ENCODE measurements at regions not wholly inside any gene's neighbourhood (a gene's known extent, or its start where the extent isn't known, plus 50 kb on each side); places are given as distances from the start of the nearest gene placed in this dataset.
A peak's percentile ranks its signal among the peaks of the same experiment; 100 is the strongest.

DNA sequence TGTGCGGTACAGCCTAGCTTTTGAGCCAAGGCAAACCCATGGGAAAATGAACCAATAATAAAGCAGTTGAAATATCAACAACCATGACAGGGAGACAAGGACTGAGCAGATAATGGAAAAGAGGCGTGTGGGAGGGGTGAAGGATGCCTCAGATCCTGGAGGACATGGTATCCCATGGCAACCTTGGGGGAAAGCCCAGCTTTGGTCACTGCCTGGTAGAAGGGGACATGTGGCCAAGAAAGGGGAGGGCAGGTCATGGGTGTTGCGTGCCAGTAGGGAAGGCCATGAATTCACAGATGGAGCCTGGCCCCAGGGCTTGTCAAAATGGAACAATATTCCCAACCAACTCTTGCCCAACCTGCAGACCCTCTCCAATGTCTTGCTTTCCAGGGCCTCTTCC lies 140.5 kb upstream of the SMAD3 start:
- Histone ChIP-seq H3K27ac (no peak overlapping the region), H3K36me3 (no peaks in the 10 kb centered on the region), H3K27me3 (no peaks in the 10 kb centered on the region), H3K9me3 (ENCODE audit: low read depth) (no peaks in the 10 kb centered on the region), H3K4me1 (ENCODE audit: low read depth) (no peaks in the 10 kb centered on the region), H3K4me3 (no peak overlapping the region)
- no peak for DNase-seq (ENCODE audit: low read depth in 1 of 2, low spot score in 1 of 2)
- TF ChIP-seq, protein P1, sequence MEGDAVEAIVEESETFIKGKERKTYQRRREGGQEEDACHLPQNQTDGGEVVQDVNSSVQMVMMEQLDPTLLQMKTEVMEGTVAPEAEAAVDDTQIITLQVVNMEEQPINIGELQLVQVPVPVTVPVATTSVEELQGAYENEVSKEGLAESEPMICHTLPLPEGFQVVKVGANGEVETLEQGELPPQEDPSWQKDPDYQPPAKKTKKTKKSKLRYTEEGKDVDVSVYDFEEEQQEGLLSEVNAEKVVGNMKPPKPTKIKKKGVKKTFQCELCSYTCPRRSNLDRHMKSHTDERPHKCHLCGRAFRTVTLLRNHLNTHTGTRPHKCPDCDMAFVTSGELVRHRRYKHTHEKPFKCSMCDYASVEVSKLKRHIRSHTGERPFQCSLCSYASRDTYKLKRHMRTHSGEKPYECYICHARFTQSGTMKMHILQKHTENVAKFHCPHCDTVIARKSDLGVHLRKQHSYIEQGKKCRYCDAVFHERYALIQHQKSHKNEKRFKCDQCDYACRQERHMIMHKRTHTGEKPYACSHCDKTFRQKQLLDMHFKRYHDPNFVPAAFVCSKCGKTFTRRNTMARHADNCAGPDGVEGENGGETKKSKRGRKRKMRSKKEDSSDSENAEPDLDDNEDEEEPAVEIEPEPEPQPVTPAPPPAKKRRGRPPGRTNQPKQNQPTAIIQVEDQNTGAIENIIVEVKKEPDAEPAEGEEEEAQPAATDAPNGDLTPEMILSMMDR (IDR thresholded peaks at IDR 0.05; ENCODE audit: low read depth, low read length) = no peak

DNA sequence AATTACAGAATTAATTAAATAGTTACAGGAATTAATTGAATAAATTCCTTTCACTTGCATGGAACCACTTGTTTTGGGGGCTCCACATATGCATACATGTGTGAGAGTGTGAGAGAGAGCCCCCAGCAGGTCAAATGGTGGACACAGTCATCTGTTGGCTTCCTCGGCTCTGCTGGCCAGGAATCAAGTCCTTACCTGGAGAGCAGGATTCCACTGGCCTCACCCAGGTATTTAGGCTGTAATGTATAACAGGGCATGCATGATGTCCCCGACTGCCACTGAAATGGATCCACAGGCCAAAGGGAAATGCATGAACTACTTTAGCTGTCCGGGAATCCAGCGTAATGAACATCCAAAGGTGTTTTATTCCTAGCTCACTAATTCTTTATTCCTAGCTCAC lies 139.7 kb upstream of the SMAD3 start:
- DNase-seq (ENCODE audit: low read depth in 1 of 2, low spot score in 1 of 2) = no peak
- H3K4me3 ChIP-seq = no peak overlapping the region
- no peak overlapping the region for H3K27ac ChIP-seq
- TF ChIP-seq, protein P1 (IDR thresholded peaks at IDR 0.05; ENCODE audit: low read depth, low read length) = no peak
- H3K9me3 ChIP-seq (ENCODE audit: low read depth) = no peaks in the 10 kb centered on the region
- H3K4me1 ChIP-seq (ENCODE audit: low read depth) = no peaks in the 10 kb centered on the region
- H3K36me3 ChIP-seq = no peaks in the 10 kb centered on the region
- H3K27me3 ChIP-seq = no peaks in the 10 kb centered on the region

DNA sequence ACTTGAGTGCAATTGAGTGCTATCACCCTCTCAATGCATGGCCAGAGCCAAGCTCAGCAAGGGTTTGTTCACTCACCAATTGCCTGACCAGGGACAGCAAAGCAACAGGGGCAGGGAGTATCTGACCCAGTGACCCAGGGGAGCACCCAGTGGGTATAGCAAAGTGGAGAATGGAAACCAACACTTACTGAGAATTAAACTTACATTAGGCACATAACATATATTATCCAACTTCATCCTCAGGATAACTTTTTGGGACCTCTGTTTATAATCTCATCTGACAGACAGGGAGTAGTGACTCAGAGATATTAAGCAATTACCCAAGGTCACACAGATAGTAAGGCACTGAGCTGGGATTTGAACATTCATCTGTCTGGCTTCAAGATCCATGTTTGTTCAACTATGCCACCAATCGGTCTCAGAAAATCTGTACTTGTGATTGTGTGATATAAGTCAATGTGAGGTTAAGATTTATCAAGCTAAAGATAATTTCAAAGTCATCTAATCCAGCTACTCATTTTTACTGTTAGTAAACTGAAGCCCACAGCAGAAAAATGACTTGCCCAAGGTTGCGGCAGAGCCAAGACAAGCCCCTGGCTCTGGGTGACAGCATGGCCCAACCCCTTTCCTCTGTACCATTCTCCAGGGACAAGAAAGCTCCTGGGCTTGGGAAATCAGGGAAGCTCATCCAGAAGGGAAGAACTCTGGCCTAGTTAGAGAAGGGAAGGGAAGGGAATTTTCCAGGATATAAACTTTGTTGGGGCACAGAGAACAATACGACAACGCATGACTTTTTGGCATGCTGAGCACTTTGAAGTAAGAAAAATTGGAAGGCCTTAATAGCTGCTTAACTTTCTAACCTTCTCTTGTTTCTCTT lies 138.0 kb upstream of the SMAD3 start:
- Histone ChIP-seq H3K36me3 (no peaks in the 10 kb centered on the region), H3K27me3 (no peaks in the 10 kb centered on the region), H3K9me3 (ENCODE audit: low read depth) (no peaks in the 10 kb centered on the region), H3K27ac (no peak overlapping the region), H3K4me1 (ENCODE audit: low read depth) (peaks cover 5% of the 10 kb centered on the region), H3K4me3 (no peak overlapping the region)
- DNase-seq (ENCODE audit: low read depth in 1 of 2, low spot score in 1 of 2) = peak in 1 of 2 donors; percentile 84
- TF ChIP-seq, protein P1 (IDR thresholded peaks at IDR 0.05; ENCODE audit: low read depth, low read length) = no peak

DNA sequence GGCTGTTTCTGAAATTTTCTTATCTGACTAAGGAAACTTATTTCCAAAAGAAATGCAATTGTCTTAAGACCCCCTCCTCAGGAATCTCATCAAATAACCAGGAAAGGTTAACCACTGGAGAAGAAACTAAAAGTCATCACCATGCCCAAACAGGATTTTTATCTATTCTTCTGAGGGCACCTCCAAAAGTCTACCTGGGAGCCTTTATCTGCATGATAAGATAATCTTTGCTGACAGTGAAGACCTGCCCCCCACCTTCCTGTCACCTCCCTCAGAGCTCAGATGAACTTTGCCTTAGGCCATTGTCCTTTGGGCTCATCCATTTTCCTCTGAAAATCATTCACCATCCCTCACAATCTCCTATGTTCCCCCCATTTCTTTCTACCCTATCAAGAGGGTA lies 137.3 kb upstream of the SMAD3 start:
- H3K4me1 ChIP-seq (ENCODE audit: low read depth) = peaks cover 5% of the 10 kb centered on the region
- no peaks in the 10 kb centered on the region for H3K9me3 ChIP-seq (ENCODE audit: low read depth)
- no peak overlapping the region for H3K4me3 ChIP-seq
- no peak for DNase-seq (ENCODE audit: low read depth in 1 of 2, low spot score in 1 of 2)
- no peak overlapping the region for H3K27ac ChIP-seq
- H3K27me3 ChIP-seq = no peaks in the 10 kb centered on the region
- no peaks in the 10 kb centered on the region for H3K36me3 ChIP-seq
- TF ChIP-seq, protein P1 (IDR thresholded peaks at IDR 0.05; ENCODE audit: low read depth, low read length) = no peak

DNA sequence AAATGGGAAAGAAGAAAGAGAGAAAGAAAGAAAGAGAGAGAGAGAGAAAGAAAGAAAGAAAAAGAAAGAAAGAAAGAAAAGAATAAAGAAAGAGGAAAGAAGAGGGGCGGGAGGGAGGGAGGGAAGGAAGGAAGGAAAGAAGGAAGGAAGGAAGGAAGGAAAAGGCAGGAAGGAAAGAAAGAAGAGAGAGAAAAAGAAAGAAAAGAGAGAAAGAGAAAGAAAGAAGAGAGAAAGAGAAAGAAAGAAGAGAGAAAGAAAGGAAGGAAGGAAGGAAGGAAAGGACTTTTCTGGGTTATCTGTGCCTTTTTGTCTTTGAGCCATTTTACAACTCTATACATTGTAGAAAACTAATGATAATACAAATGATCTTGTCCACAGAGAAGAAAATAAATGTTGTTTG lies 136.6 kb upstream of the SMAD3 start:
- Histone ChIP-seq H3K27ac (no peak overlapping the region), H3K27me3 (no peaks in the 10 kb centered on the region), H3K36me3 (no peaks in the 10 kb centered on the region), H3K4me1 (ENCODE audit: low read depth) (peaks cover 5% of the 10 kb centered on the region), H3K4me3 (no peak overlapping the region), H3K9me3 (ENCODE audit: low read depth) (no peaks in the 10 kb centered on the region)
- DNase-seq (ENCODE audit: low read depth in 1 of 2, low spot score in 1 of 2) = no peak
- TF ChIP-seq, protein P1 (IDR thresholded peaks at IDR 0.05; ENCODE audit: low read depth, low read length) = no peak
